Epithelial cell of esophagus (primary cell): ENCODE measurements at regions not wholly inside any gene's neighbourhood (a gene's known extent, or its start where the extent isn't known, plus 50 kb on each side); places are given as distances from the start of the nearest gene placed in this dataset.

Experiments used
- DNase-seq: peaks from one replicate; pipeline ENCODE4 v3.0.0; 2010; ENCODE audit warnings: low read depth
- H3K4me3 ChIP-seq: 2 replicates; pipeline ENCODE4 v1.5.1; 2011; ENCODE audit warnings: mild to moderate bottlenecking, low read length, control low read depth
- TF ChIP-seq, protein P1 (sequence below): IDR thresholded peaks from 2 replicates; pipeline ENCODE4 v1.5.1; 2011; ENCODE audit warnings: low read depth, mild to moderate bottlenecking, low read length, control low read depth, inconsistent platforms; ENCODE audit not compliant: insufficient read depth; ENCODE audit errors: missing control alignments

DNA sequence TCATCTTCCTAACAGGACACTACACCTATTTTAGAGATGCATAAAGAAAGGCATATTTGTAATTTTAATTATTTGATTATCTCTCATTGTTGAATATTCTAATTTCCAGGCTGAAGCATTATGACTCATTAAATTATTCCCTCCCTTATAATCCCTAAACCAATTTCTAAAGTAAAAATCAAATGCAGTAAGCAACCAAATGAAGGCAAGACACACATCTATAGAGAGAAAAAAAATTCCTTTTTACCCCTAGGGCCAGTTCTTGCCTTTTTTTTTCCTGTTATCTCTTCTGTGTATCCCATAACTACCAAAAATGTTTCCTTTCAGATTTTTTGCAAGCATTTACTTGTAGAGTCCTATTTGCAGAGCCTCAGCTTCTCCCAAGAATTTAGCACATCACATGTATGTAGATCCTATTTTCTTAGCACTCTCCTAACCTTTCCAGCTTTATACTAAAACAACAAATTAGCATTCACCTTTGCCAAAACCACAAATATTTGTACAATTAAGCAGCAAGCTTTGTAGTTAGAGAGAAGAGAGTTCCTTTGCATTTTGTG is 177.9 kb downstream of the SATB1 start:
- no peak overlapping the region for H3K4me3 ChIP-seq
- TF ChIP-seq, protein P1, sequence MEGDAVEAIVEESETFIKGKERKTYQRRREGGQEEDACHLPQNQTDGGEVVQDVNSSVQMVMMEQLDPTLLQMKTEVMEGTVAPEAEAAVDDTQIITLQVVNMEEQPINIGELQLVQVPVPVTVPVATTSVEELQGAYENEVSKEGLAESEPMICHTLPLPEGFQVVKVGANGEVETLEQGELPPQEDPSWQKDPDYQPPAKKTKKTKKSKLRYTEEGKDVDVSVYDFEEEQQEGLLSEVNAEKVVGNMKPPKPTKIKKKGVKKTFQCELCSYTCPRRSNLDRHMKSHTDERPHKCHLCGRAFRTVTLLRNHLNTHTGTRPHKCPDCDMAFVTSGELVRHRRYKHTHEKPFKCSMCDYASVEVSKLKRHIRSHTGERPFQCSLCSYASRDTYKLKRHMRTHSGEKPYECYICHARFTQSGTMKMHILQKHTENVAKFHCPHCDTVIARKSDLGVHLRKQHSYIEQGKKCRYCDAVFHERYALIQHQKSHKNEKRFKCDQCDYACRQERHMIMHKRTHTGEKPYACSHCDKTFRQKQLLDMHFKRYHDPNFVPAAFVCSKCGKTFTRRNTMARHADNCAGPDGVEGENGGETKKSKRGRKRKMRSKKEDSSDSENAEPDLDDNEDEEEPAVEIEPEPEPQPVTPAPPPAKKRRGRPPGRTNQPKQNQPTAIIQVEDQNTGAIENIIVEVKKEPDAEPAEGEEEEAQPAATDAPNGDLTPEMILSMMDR = no peak

DNA sequence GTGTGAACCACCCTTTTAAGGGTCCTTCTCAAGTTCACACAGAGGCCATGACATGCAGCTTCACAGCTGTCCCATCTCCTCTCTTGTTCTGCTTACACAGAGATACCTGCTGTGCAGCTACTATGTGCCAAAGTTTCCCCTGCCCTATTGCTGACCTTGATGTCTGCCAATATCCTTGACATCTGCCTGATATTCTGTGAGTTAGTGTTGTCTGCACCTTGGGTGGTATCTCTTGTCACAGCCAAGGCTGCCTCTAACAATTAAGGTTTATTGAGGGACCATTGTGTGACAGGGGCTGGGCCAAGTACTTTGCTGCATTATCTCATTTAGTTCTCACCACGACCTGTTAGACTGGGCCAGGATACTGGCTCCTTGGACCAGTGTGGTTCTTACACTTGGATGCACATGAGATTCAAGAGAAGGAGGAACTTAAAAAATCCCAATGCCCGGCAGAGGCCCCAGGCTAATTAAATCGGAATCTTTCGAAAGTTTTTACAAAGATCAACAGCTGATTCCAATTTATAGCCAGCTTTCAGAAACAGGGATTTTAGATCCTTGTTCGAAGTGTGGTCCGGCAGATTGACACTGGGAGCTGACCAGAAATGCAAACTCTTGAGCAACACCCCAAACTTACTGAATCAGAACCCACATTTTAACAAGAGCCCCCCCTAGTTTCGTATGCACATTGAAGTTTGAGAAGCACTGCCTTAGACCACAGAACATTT is 178.6 kb downstream of the SATB1 start:
- DNase-seq = no peak
- TF ChIP-seq, protein P1 = no peak
- no peak overlapping the region for H3K4me3 ChIP-seq

More for the DNA sequence above, 177.9 kb downstream of the SATB1 start:
- DNase-seq = no peak

DNA sequence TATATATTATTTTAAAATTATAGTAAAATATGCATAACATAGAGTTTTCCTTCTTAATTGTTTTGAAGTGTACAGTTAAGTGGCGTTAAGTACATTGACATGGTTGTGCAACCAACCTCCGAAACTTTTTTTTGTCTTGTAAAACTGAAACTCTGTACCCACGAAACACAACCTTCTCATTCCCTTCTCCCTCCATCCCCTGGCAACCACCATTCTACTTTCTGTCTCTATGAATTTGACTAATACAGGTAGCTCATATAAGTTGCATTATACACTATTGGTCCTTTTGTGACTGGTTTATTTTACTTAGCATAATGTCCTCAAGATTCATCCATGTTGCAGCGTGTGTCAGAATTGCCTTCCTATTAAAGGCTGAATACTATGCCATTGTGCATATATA is 179.4 kb downstream of the SATB1 start:
- TF ChIP-seq, protein P1 = no peak
- H3K4me3 ChIP-seq = no peak overlapping the region
- no peak for DNase-seq

DNA sequence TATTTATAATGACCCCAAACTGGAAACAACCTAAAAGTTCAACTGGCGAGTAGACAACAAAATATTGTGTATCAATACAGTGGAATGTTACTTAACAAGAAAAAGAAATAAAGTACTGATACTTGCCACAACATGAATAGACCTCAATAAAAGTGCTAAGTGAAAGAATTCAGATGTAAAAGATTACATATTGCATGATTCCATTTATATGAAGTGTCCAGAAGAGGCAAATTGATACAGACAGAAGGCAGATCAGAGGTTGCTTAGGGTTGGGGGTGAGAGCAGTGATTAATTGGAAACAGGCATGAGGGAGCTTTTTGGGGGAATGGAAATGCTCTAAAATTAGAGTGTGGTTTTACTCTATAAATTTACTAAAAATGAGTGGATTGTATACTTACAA is 183.3 kb downstream of the SATB1 start:
- H3K4me3 ChIP-seq = no peak overlapping the region
- peak; percentile 63 for DNase-seq
- TF ChIP-seq, protein P1 = no peak

DNA sequence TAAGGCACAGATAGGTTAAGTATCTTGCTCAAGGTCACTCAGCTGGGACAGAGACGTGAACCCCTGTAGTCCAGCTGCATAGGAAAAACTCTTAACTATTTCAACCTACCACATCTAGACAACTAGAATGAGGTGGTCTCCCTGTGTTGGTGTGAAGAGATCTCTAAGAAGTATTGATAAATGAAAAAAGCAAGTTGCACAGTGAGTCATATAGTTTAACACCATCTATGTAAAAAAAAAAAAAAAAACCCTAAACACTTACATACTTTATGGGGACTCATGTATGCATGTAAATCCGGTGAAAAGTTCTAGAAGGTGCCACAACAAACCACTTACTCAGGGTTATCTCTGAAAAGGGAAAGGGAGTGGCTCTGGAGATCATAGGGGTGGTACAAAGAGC is 185.5 kb downstream of the SATB1 start:
- no peak overlapping the region for H3K4me3 ChIP-seq
- TF ChIP-seq, protein P1 = no peak

DNA sequence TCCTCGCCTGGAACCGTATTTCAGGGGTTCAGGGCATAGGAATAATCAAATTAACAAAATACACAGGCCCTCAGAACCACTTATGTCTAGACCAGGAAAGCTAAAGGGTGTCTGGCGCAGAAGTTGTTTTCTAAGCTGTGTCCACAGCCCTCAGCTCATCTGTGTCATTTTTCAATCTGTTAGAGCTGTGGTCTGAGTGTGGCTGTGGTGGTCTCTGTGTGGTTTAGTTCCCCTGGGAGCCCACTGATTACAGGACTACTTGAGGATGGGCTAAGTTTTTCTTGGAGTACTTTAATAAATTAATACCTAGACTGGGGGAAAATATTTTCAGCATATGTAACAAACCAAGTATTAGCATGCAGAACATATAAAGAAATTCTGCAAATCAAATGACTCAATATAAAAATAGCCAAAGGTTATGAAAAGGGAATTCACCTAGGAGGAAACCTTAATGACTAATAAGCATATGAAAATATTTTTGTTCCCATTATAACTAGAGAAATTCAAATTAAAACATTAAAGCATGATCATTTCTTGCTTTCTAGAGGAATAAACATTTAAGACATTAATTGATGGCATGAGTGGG is 186.3 kb downstream of the SATB1 start:
- DNase-seq = peak; percentile 65
- no peak overlapping the region for H3K4me3 ChIP-seq
- TF ChIP-seq, protein P1 = no peak

More for the DNA sequence above, 185.5 kb downstream of the SATB1 start:
- DNase-seq = no peak
